Stomach (tissue), 8 donors: ENCODE measurements at regions not wholly inside any gene's neighbourhood (a gene's known extent, or its start where the extent isn't known, plus 50 kb on each side); places are given as distances from the start of the nearest gene placed in this dataset.

ENCODE experiments used
- DNase-seq, 2 donors: peaks; one replicate each; pipeline versions ENCODE4 v3.0.0 to v3.0.0-alpha.2; 2013 to 2019
- H3K27ac ChIP-seq, 5 donors: fragments of 200-600 bp in 4 of 5; sonication (generic) in 4 of 5; one replicate each; pipeline ENCODE4 v1.5.1; 2013 to 2019; ENCODE audit warnings: mild to moderate bottlenecking in 1 of 5, moderate library complexity in 1 of 5
- H3K27me3 ChIP-seq, 3 donors: fragments of 200-600 bp; sonication (generic); one replicate each; pipeline ENCODE4 v1.5.1; 2017 to 2019; ENCODE audit warnings: mixed run types in 1 of 3
- H3K36me3 ChIP-seq, 4 donors: fragments of 200-600 bp; sonication (generic); 1 replicate in 3 of 4; 2 replicates in 1 of 4; pipeline ENCODE4 v1.5.1; 2016 to 2019
- H3K4me1 ChIP-seq, 4 donors: fragments of 200-600 bp; sonication (generic); one replicate each; pipeline ENCODE4 v1.5.1; 2016 to 2019
- H3K4me3 ChIP-seq, 4 donors: fragments of 200-600 bp; sonication (generic) in 3 of 4; one replicate each; pipeline ENCODE4 v1.5.1; 2016 to 2019; ENCODE audit warnings: mild to moderate bottlenecking in 1 of 4
- H3K9me3 ChIP-seq, 4 donors: fragments of 200-600 bp; sonication (generic); one replicate each; pipeline ENCODE4 v1.5.1; 2016 to 2019
- EP300 ChIP-seq: sonication (generic); formaldehyde crosslinking; IDR thresholded peaks from one replicate; pipeline ENCODE4 v1.6.1; 2017; ENCODE audit warnings: antibody characterized with exemption
- POLR2A ChIP-seq, 4 donors: fragments of 450-650 bp; IDR thresholded peaks; one replicate each; pipeline ENCODE4 v1.6.1; 2016; ENCODE audit warnings: antibody characterized with exemption in 4 of 4, control low read depth in 2 of 4, mild to moderate bottlenecking in 1 of 4, moderate library complexity in 1 of 4
- POLR2AphosphoS5 ChIP-seq, 3 donors: sonication (generic); formaldehyde crosslinking; IDR thresholded peaks; one replicate each; pipeline ENCODE4 v1.6.1; 2016; ENCODE audit warnings: antibody characterized with exemption in 3 of 3
- whole genome bisulfite sequencing, 5 donors: extraction: QIAGEN DNeasy Blood & Tissue Kit in 3 of 5; methylation state at CpG; one replicate each; pipeline versions ENCODE4 v1.1.5 to v1.1.7; 2013 to 2018; 5-methylcytosine and 5-hydroxymethylcytosine counted together
- intact Hi-C: fragments of 100-400 bp; cut with DNase I; formaldehyde crosslinking; loops from one replicate; pipeline ENCODE4 v1.15.1; 2023; ENCODE audit warnings: low total_unique reads
- TF ChIP-seq, protein P1 (sequence below), 7 experiments: fragments of 450-650 bp in 4 of 7; fragments of 200-600 bp in 3 of 7; sonication (generic) in 3 of 7; IDR thresholded peaks; one replicate each; pipeline ENCODE4 v1.5.1; 2016 to 2019; ENCODE audit warnings: antibody characterized with exemption in 7 of 7, control low read depth in 2 of 7, mild to moderate bottlenecking in 1 of 7
- donor health status: healthy with polysubstance abuse.
- donor health status: Bipolar disorder and iron deficiency.
- donor health status: healthy.

GRCh38 chr16:6645768-6646568 is 686.7 kb upstream of the RBFOX1 start:
- DNase-seq: no peak
- 58 to 75% (median 74%) methylated on average over 25 of the region's 25 CpGs for WGBS, 5 donors
- no peak for TF ChIP-seq POLR2AphosphoS5 (IDR thresholded peaks at IDR 0.05)
- TF ChIP-seq, protein P1, sequence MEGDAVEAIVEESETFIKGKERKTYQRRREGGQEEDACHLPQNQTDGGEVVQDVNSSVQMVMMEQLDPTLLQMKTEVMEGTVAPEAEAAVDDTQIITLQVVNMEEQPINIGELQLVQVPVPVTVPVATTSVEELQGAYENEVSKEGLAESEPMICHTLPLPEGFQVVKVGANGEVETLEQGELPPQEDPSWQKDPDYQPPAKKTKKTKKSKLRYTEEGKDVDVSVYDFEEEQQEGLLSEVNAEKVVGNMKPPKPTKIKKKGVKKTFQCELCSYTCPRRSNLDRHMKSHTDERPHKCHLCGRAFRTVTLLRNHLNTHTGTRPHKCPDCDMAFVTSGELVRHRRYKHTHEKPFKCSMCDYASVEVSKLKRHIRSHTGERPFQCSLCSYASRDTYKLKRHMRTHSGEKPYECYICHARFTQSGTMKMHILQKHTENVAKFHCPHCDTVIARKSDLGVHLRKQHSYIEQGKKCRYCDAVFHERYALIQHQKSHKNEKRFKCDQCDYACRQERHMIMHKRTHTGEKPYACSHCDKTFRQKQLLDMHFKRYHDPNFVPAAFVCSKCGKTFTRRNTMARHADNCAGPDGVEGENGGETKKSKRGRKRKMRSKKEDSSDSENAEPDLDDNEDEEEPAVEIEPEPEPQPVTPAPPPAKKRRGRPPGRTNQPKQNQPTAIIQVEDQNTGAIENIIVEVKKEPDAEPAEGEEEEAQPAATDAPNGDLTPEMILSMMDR (IDR thresholded peaks at IDR 0.05): no peak
- TF ChIP-seq EP300: no peak
- no peak for TF ChIP-seq POLR2A (IDR thresholded peaks at IDR 0.05)
- H3K9me3 ChIP-seq: no peaks in the 10 kb centered on the region
- peaks cover 0 to 46% (median 0%) of the 10 kb centered on the region in 3 donors for H3K27me3 ChIP-seq
- no peak overlapping the region for H3K4me3 ChIP-seq
- no peaks in the 10 kb centered on the region for H3K4me1 ChIP-seq
- intact Hi-C loops: no loop called here
- no peak overlapping the region for H3K27ac ChIP-seq
- no peaks in the 10 kb centered on the region for H3K36me3 ChIP-seq

DNA sequence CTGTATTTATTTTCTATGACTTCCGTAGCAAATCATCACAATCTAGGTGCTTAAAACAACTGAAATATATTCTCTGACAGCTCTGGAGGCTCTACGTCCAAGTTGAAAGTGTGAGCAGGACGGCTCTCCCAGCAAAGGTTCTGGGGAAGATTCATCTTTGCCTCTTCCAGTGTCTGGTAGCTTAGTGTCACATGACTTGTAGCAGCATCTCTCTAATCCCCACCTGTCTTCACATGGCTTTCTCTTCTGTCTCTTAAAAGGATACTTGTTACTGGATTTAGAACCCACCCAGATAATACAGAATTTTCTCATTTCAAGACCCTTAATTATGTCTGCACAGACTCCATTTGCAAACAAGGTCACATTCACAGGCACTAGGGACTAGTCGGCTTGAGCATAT is 687.7 kb upstream of the RBFOX1 start:
- no peak for TF ChIP-seq POLR2AphosphoS5 (IDR thresholded peaks at IDR 0.05)
- no peak for TF ChIP-seq EP300
- TF ChIP-seq POLR2A (IDR thresholded peaks at IDR 0.05): no peak
- TF ChIP-seq, protein P1 (IDR thresholded peaks at IDR 0.05): no peak
- Histone ChIP-seq H3K27me3 (peaks cover 0 to 42% (median 0%) of the 10 kb centered on the region in 3 donors), H3K4me3 (no peak overlapping the region), H3K27ac (no peak overlapping the region), H3K4me1 (no peaks in the 10 kb centered on the region), H3K9me3 (no peaks in the 10 kb centered on the region), H3K36me3 (no peaks in the 10 kb centered on the region)
- 53 to 80% (median 62%) methylated on average over 4 of the region's 4 CpGs for WGBS, 5 donors
- intact Hi-C loops: no loop called here
- DNase-seq: no peak

DNA sequence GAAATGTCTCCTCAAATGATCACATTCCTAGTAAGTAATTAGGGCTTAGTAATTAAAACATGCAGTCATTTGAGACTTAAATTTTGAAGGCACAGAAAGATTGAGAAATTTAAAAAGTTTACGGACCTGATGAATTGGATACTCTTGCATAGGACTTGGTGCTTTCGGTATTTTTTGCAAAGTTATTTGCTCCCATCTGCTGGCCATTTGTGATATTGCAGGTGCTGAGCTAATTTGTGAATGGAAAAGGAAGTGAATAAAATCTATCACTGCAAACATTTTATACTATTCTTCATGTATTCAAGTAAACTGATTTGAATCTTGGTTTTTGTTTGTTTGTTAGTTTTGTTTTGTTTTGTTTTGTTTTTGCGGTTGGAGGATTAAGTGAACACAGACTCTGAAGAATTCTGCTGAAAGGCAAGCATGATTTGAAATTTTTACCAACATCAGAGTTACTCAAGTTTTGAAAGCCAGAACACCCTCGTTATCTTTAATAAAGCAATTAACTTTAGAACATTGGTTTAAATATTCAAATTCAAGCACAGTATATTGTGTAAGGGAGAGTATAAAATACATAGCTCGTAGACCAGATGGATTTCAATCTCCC is 689.5 kb upstream of the RBFOX1 start:
- no peak for TF ChIP-seq POLR2AphosphoS5 (IDR thresholded peaks at IDR 0.05)
- TF ChIP-seq, protein P1 (IDR thresholded peaks at IDR 0.05): peak in 5 of 7 experiments; percentile 42 to 87 (median 85)
- Histone ChIP-seq H3K36me3 (no peaks in the 10 kb centered on the region), H3K4me3 (no peak overlapping the region), H3K27me3 (peaks cover 0 to 39% (median 0%) of the 10 kb centered on the region in 3 donors), H3K27ac (no peak overlapping the region), H3K4me1 (no peaks in the 10 kb centered on the region), H3K9me3 (no peaks in the 10 kb centered on the region)
- WGBS, 5 donors: 22 to 31% (median 25%) methylated on average over 5 of the region's 5 CpGs
- DNase-seq: peak; percentile 47 to 72
- intact Hi-C loops: no loop called here

DNA sequence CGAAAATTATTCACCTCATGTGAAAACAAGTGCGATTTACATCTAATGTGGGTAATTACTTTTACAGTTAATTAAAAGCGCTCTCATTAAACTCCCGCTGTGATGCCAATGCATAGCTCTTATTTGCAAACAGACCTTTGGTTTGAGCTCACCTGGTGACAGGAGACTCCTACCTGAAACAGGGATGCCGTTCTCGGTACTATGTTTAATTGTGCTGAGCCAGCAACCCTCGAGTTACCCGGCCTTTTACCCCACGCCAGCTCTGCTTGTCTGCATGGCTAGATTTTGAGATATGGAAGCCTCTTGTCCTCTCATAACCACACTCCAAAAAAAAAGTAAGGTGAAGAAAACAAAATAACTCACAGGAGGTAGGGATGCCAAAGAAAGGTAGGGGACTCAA is 690.4 kb upstream of the RBFOX1 start:
- intact Hi-C loops: no loop called here
- TF ChIP-seq POLR2AphosphoS5 (IDR thresholded peaks at IDR 0.05): no peak
- TF ChIP-seq POLR2A (IDR thresholded peaks at IDR 0.05): no peak
- TF ChIP-seq, protein P1 (IDR thresholded peaks at IDR 0.05): no peak
- TF ChIP-seq EP300: no peak
- H3K9me3 ChIP-seq: no peaks in the 10 kb centered on the region
- no peaks in the 10 kb centered on the region for H3K4me1 ChIP-seq
- no peaks in the 10 kb centered on the region for H3K36me3 ChIP-seq
- H3K27me3 ChIP-seq: peaks cover 0 to 30% (median 0%) of the 10 kb centered on the region in 3 donors
- H3K4me3 ChIP-seq: no peak overlapping the region
- 7 to 14% (median 12%) methylated on average over 8 to 9 of the region's 9 CpGs for WGBS, 5 donors
- H3K27ac ChIP-seq: no peak overlapping the region
- DNase-seq: no peak
